GM23338 (cell line): ENCODE measurements at regions not wholly inside any gene's neighbourhood (a gene's known extent, or its start where the extent isn't known, plus 50 kb on each side); places are given as distances from the start of the nearest gene placed in this dataset.

Experiments used
- ATAC-seq: fragments of 200-7000 bp; cut with Tn5 transposase; 3 replicates; pipeline ENCODE4 v1.9.1; 2020
- DNase-seq: peaks from one replicate; pipeline ENCODE4 v3.0.0-alpha.2; 2015; ENCODE audit warnings: low spot score
- H2AFZ ChIP-seq: fragments of 200-600 bp; sonication (generic); 2 replicates; pipeline ENCODE4 v1.8.0; 2016; ENCODE audit warnings: antibody characterized with exemption, mild to moderate bottlenecking, moderate library complexity
- H3F3A ChIP-seq: fragments of 200-600 bp; sonication (generic); replicated peaks from 2 replicates; pipeline ENCODE4 v1.8.0; 2017; ENCODE audit warnings: antibody characterized with exemption, mixed run types, low read depth
- H3K27ac ChIP-seq: fragments of 200-600 bp; sonication (generic); 2 replicates; pipeline ENCODE4 v1.6.1; 2016; ENCODE audit warnings: low read depth
- H3K27me3 ChIP-seq: fragments of 200-600 bp; sonication (generic); 2 replicates; pipeline ENCODE4 v1.8.0; 2016; ENCODE audit warnings: mild to moderate bottlenecking, mixed run types, moderate library complexity; ENCODE audit not compliant: insufficient read depth
- H3K36me3 ChIP-seq: fragments of 200-600 bp; sonication (generic); 2 replicates; pipeline ENCODE4 v1.8.0; 2016; ENCODE audit warnings: mild to moderate bottlenecking; ENCODE audit not compliant: insufficient read depth
- H3K4me1 ChIP-seq: fragments of 200-600 bp; sonication (generic); 2 replicates; pipeline ENCODE4 v1.8.0; 2016; ENCODE audit warnings: mild to moderate bottlenecking, moderate library complexity; ENCODE audit not compliant: insufficient read depth
- H3K4me2 ChIP-seq: fragments of 200-600 bp; sonication (generic); 2 replicates; pipeline ENCODE4 v1.7.1; 2017; ENCODE audit warnings: mixed run types
- H3K4me3 ChIP-seq: fragments of 200-600 bp; sonication (generic); 2 replicates; pipeline ENCODE4 v1.6.1; 2016; ENCODE audit warnings: mixed run types
- H3K79me2 ChIP-seq: fragments of 200-600 bp; sonication (generic); replicated peaks from 2 replicates; pipeline ENCODE4 v1.8.0; 2017; ENCODE audit warnings: mild to moderate bottlenecking; ENCODE audit not compliant: insufficient read depth
- H3K9me2 ChIP-seq: fragments of 200-600 bp; sonication (generic); 2 replicates; pipeline ENCODE4 v1.8.0; 2017; ENCODE audit not compliant: insufficient read depth
- H4K20me1 ChIP-seq: fragments of 200-600 bp; sonication (generic); replicated peaks from 2 replicates; pipeline ENCODE4 v1.8.0; 2017; ENCODE audit warnings: mild to moderate bottlenecking; ENCODE audit not compliant: insufficient read depth
- H3K27ac Mint-ChIP-seq: 2 replicates; pipeline ENCODE4 v1.8.0; 2020; ENCODE audit warnings: inconsistent platforms, mild to moderate bottlenecking, moderate library complexity, mixed read lengths
- H3K27me3 Mint-ChIP-seq: 3 replicates; pipeline ENCODE4 v1.8.0; 2022; ENCODE audit warnings: low read depth, mild to moderate bottlenecking, moderate library complexity, mixed read lengths, inconsistent platforms; ENCODE audit not compliant: insufficient read depth, poor library complexity
- H3K36me3 Mint-ChIP-seq: 3 replicates; pipeline ENCODE4 v1.8.0; 2021; ENCODE audit warnings: low read depth, mild to moderate bottlenecking, inconsistent platforms, moderate library complexity, mixed read lengths
- H3K4me1 Mint-ChIP-seq: 3 replicates; pipeline ENCODE4 v1.8.0; 2020; ENCODE audit warnings: mild to moderate bottlenecking, inconsistent platforms, mixed read lengths
- H3K4me3 Mint-ChIP-seq: 3 replicates; pipeline ENCODE4 v1.8.0; 2021; ENCODE audit warnings: moderate library complexity, mild to moderate bottlenecking, inconsistent platforms, mixed read lengths
- H3K9me3 Mint-ChIP-seq: 3 replicates; pipeline ENCODE4 v1.8.0; 2020; ENCODE audit warnings: moderate library complexity, mild to moderate bottlenecking, inconsistent platforms, mixed read lengths
- CREB1 ChIP-seq: fragments of 250-450 bp; sonication (Bioruptor Pico); IDR thresholded peaks from 2 replicates; pipeline ENCODE4 v1.5.0; 2020; ENCODE audit warnings: low read depth, mild to moderate bottlenecking, moderate library complexity
- EZH2phosphoT487 ChIP-seq: fragments of 200-600 bp; sonication (generic); IDR thresholded peaks from one replicate; pipeline ENCODE4 v1.8.1; 2018; ENCODE audit warnings: antibody characterized with exemption; ENCODE audit not compliant: unreplicated experiment
- JUNB ChIP-seq: IDR thresholded peaks from one replicate; pipeline ENCODE4 v1.6.1; 2016; ENCODE audit warnings: antibody characterized with exemption; ENCODE audit not compliant: unreplicated experiment
- NANOG ChIP-seq: IDR thresholded peaks from 2 replicates; pipeline ENCODE4 v1.6.1; 2016; ENCODE audit warnings: antibody characterized with exemption, borderline replicate concordance
- ZNF114 ChIP-seq: fragments of 250-450 bp; sonication (Bioruptor Pico); IDR thresholded peaks from 2 replicates; pipeline ENCODE4 v1.5.0; 2020; ENCODE audit warnings: mild to moderate bottlenecking, moderate library complexity
- ZNF331 ChIP-seq: fragments of 250-450 bp; sonication (Bioruptor Pico); IDR thresholded peaks from 2 replicates; pipeline ENCODE4 v1.5.0; 2020; ENCODE audit warnings: low read depth, mild to moderate bottlenecking, moderate library complexity
- TF ChIP-seq, protein P1 (sequence below): fragments of 250-450 bp; sonication (Bioruptor Pico); IDR thresholded peaks from 2 replicates; pipeline ENCODE4 v1.5.0; 2020; ENCODE audit warnings: mild to moderate bottlenecking, moderate library complexity
- TF ChIP-seq, protein P2 (sequence below): IDR thresholded peaks from 2 replicates; pipeline ENCODE4 v1.6.1; 2016; ENCODE audit warnings: antibody characterized with exemption

DNA sequence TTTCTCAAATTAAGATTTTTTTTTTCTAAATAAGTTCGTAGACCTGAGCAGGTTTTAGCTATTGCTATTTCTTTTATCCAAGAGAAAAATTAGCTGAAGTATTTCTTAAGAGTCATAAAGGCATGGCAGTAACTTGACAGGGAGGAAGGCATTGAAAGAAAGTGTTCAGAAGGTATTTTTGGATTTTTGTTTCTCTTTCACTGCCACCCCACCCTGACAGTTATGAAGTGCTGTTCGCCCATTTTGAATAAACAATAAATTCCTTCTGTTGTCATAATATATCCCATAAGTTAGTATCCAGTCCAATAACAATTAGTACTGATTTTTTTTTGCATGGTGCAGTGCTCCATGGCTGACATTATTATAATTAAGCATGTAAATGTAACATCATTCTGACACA lies 363.0 kb downstream of the NR2F2 start (continued):
- TF ChIP-seq, protein P1, sequence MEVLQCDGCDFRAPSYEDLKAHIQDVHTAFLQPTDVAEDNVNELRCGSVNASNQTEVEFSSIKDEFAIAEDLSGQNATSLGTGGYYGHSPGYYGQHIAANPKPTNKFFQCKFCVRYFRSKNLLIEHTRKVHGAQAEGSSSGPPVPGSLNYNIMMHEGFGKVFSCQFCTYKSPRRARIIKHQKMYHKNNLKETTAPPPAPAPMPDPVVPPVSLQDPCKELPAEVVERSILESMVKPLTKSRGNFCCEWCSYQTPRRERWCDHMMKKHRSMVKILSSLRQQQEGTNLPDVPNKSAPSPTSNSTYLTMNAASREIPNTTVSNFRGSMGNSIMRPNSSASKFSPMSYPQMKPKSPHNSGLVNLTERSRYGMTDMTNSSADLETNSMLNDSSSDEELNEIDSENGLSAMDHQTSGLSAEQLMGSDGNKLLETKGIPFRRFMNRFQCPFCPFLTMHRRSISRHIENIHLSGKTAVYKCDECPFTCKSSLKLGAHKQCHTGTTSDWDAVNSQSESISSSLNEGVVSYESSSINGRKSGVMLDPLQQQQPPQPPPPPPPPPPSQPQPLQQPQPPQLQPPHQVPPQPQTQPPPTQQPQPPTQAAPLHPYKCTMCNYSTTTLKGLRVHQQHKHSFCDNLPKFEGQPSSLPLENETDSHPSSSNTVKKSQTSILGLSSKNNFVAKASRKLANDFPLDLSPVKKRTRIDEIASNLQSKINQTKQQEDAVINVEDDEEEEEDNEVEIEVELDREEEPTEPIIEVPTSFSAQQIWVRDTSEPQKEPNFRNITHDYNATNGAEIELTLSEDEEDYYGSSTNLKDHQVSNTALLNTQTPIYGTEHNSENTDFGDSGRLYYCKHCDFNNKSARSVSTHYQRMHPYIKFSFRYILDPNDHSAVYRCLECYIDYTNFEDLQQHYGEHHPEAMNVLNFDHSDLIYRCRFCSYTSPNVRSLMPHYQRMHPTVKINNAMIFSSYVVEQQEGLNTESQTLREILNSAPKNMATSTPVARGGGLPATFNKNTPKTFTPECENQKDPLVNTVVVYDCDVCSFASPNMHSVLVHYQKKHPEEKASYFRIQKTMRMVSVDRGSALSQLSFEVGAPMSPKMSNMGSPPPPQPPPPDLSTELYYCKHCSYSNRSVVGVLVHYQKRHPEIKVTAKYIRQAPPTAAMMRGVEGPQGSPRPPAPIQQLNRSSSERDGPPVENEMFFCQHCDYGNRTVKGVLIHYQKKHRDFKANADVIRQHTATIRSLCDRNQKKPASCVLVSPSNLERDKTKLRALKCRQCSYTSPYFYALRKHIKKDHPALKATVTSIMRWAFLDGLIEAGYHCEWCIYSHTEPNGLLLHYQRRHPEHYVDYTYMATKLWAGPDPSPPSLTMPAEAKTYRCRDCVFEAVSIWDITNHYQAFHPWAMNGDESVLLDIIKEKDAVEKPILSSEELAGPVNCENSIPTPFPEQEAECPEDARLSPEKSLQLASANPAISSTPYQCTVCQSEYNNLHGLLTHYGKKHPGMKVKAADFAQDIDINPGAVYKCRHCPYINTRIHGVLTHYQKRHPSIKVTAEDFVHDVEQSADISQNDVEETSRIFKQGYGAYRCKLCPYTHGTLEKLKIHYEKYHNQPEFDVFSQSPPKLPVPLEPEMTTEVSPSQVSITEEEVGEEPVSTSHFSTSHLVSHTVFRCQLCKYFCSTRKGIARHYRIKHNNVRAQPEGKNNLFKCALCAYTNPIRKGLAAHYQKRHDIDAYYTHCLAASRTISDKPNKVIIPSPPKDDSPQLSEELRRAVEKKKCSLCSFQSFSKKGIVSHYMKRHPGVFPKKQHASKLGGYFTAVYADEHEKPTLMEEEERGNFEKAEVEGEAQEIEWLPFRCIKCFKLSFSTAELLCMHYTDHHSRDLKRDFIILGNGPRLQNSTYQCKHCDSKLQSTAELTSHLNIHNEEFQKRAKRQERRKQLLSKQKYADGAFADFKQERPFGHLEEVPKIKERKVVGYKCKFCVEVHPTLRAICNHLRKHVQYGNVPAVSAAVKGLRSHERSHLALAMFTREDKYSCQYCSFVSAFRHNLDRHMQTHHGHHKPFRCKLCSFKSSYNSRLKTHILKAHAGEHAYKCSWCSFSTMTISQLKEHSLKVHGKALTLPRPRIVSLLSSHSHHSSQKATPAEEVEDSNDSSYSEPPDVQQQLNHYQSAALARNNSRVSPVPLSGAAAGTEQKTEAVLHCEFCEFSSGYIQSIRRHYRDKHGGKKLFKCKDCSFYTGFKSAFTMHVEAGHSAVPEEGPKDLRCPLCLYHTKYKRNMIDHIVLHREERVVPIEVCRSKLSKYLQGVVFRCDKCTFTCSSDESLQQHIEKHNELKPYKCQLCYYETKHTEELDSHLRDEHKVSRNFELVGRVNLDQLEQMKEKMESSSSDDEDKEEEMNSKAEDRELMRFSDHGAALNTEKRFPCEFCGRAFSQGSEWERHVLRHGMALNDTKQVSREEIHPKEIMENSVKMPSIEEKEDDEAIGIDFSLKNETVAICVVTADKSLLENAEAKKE, result no peak
- TF ChIP-seq CREB1 (CRISPR knock-in tag) (no peak), EZH2phosphoT487 (no peak), NANOG (no peak)
- TF ChIP-seq, protein P2, sequence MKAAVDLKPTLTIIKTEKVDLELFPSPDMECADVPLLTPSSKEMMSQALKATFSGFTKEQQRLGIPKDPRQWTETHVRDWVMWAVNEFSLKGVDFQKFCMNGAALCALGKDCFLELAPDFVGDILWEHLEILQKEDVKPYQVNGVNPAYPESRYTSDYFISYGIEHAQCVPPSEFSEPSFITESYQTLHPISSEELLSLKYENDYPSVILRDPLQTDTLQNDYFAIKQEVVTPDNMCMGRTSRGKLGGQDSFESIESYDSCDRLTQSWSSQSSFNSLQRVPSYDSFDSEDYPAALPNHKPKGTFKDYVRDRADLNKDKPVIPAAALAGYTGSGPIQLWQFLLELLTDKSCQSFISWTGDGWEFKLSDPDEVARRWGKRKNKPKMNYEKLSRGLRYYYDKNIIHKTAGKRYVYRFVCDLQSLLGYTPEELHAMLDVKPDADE, result no peak

DNA sequence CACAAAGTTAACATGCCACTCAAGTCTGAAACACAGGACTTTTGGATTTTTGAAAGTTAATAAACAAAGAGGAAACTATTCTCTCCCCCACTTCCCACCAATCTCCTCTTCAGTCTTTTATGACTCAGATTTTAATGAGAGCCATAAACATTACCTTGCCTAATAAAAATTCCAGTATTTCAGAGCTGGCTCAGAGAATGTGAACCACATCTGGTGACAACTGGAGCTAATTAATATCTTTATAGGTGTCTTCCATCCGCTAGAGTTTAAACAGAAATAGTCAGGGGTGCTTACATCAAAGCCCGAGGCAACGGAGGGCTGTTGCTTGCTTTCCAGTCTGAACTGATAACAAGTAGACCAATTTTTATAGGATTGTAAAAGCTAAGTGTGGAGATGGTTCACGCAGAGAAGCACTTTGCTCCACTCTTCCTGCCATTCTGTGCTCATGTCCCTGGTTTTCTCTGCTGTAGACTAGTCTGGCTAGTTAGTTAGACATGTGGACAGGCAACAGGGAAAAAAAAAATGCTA lies 363.6 kb downstream of the NR2F2 start:
- peaks cover 4% of the 10 kb centered on the region; the same call in 1 of the 2 replicates for H3K4me1 ChIP-seq
- H3K4me3 ChIP-seq, result no peak overlapping the region
- DNase-seq (no peak), ATAC-seq (no peak)
- Mint-ChIP-seq H3K27ac (no peak overlapping the region), H3K36me3 (no peaks in the 10 kb centered on the region), H3K4me3 (no peak overlapping the region), H3K9me3 (no peaks in the 10 kb centered on the region), H3K4me1 (peaks cover 3% of the 10 kb centered on the region; the same call in 2 of the 3 replicates), H3K27me3 (no peaks in the 10 kb centered on the region)
- H3K9me2 ChIP-seq, result no peaks in the 10 kb centered on the region
- no peak overlapping the region for H3K27ac ChIP-seq
- H3K27me3 ChIP-seq, result no peaks in the 10 kb centered on the region
- no peaks in the 10 kb centered on the region for H3F3A ChIP-seq
- H4K20me1 ChIP-seq, result no peaks in the 10 kb centered on the region
- TF ChIP-seq ZNF331 (CRISPR knock-in tag) (no peak), JUNB (no peak), EZH2phosphoT487 (no peak), NANOG (no peak), ZNF114 (CRISPR knock-in tag) (no peak)
- TF ChIP-seq, protein P1, result no peak
- H3K36me3 ChIP-seq, result no peaks in the 10 kb centered on the region
- H3K4me2 ChIP-seq, result no peak overlapping the region
- H2AFZ ChIP-seq, result no peak overlapping the region
- no peaks in the 10 kb centered on the region for H3K79me2 ChIP-seq
